Epidermal melanocyte (primary cell): ENCODE measurements at regions not wholly inside any gene's neighbourhood (a gene's known extent, or its start where the extent isn't known, plus 50 kb on each side); places are given as distances from the start of the nearest gene placed in this dataset.

Experiments
- DNase-seq: peaks from one replicate; pipeline ENCODE4 v3.0.0; 2011; ENCODE audit warnings: low spot score; ENCODE audit not compliant: insufficient read length

DNA sequence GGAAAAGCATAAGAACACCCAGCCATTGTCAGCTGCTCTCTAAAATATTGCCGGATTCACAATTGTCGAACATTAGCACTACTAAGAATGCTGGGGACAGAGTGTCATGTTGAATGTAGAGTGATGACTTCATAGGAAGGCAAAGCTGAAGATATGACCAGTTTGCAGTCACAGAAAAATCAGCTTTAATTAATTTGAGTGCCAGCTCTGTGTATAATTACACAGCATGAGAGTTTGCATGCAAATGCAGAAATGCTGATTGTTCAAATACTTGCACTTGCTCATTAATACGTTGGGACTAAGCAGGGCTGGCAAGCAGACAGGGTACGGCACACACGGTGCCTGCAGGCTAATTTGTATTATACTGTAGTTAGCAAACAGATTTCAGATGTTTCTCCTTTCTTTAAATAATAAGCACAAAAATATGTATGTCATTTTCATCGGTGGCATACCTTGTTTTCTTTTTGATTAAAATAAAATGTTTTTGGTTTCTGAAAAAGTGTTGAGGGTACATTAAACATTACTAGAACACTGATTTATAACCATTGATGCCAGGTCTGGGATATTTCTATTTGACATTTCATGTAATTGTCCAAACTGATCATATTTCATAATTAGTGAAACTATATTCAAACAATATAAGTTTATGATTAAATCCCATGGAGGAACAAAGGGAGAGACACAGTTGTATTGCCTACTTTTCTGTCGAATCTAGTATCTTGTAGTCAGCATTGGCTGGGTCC, 99.8 kb upstream of the ADGRL2 start:
- no peak for DNase-seq

DNA sequence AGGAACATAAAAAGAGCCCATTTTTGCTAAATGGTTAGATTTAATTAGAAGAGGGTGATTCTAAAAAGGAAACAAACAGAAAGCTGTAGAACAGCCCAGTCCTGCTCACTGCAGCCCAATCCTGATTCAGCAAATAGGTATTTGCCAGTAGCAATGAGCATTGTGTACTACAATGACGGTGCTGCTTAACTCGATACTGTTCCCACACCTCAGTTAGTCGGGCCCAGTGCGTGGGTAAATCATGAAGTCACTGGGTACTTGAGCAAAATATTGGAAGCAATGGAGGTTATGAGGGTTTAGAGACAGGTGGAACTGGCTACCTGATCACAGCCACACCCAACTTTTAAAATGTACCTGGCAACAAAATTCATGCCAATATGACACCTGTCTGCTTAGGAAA, 101.5 kb upstream of the ADGRL2 start:
- DNase-seq, result no peak

- DNase-seq, result no peak
Observed at GRCh38 chr1:81695741-81696140, 105.0 kb upstream of the ADGRL2 start.

- no peak for DNase-seq
Observed at GRCh38 chr1:81693316-81693715, 107.4 kb upstream of the ADGRL2 start.

GRCh38 chr1:81690676-81691453, 109.9 kb upstream of the ADGRL2 start:
- DNase-seq, result peak; percentile 22

- no peak for DNase-seq
Observed at GRCh38 chr1:81689531-81689941, 111.2 kb upstream of the ADGRL2 start.

DNA sequence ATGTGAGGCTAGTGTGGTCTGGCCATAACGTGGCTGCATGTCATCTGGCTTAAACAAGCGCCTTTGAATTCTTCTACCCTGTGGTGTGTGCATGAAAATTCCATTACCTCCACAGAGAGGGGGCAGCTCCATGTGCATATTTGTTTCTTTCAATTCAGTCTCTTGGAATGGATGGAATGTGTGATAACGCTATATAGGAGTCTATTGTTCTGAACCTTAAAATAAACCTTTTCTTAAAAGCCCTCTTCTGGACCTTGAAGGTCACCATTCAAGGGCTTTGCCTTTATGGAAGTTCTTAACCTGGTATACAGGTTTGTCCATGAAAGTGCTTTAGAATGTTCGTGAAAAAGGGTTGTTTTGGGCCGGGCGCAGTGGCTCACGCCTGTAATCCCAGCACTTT, 118.2 kb upstream of the ADGRL2 start:
- no peak for DNase-seq

DNA sequence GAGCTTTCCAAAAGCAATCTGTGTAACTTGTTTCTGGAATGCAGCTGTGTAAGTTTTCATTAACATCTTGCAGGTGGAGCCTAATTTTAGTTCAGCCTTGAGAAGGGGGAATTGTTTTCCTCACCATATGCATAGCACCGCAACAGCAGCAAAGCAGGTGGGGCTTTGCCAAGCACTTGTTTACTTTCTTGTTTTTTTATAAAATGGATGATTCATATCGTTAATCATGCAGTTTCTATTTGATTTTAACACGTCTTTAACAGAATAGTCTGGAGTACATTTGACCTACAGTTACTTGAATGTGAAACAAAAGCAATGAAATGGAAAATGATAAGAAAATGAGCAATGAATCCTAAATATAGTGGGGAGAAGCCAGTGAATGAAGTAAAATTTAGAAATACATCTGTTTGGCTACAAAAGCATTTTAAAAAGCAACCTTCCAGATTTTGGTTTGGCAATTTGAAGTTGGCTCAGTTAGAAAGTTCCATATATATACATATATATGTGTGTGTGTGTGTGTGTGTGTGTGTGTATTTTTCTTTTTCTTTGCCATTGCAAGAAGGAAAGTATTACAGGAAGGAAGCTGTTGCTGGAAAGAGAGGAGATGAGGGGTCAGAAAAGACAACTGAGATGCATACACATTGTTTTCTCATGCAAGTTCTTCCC, 119.0 kb upstream of the ADGRL2 start:
- DNase-seq, result no peak

DNA sequence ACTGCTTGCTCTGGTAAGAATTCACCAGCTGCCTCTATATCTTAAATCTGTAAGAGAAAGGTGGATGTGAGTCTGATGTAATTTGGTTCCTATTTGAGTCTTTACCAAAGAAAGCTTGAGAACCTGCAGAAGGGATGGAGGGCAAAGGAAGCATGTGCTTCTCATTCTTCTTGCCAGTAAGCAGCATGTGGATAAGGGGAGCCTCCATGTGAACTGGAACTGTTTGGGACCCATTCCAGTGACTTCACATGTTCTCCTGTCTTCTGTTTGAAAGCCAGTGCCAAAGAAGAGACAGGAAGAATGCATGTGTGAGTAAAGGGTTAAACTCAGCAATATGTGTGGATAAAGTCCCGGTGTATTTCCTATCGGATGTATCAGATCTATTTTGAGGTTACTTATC, 119.6 kb upstream of the ADGRL2 start:
- no peak for DNase-seq

DNA sequence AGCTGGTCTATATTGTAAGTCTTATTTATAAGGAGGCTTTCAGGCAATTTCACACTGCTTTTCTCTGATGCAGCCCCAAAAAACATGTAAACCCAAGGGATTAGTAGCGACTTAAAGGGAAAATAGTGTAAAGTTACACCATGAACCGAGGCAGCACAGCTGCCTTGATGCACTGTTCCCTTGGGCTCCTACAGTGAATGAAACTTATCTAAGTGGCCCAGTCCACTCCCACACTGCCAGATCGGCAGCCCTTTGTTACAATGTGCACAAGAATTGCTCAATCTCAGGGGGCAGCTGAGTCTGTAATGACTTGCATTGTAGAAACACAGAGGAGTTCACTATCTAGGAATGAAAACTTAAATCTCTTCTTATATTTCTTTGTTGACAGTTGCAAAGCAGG, 120.8 kb upstream of the ADGRL2 start:
- DNase-seq, result no peak

GRCh38 chr1:81678779-81679178, 122.0 kb upstream of the ADGRL2 start:
- DNase-seq, result no peak

DNA sequence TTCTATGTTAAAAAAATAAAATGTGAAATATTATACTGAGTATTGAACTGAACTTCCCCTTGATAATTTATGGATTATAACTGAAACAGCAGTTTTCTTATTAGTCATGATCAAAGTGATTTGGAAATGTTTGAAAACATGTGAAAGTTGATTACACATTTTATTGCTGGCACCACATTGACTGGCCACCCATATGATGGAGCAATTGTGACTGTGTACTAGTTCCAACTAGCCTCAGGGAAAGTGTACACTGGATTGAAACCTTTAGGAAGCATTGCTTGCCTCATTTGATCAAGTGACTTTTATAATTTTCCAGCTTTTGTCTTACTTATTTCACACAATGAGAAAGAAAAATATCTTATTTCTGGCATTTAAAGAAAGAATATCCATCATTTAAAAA, 128.0 kb upstream of the ADGRL2 start:
- DNase-seq, result no peak

DNA sequence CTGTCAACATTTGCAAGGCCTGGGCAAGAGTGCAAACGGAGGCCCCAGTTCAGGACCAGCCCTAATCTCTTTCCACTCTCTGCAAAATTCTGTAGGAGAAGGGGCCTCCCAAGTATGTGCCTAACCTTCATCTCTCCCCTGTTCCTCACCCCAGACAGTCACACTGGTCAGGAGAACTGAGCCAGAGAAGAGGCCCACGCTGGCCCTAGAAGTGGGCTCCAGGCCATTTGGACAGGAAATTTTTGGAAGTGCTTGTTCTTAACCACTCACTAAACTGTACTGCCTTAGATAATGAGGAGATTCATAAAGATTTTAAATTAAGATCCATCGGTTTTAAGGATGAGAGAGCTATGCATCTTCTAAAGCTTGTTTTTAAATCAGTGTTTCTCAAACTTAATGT, 129.7 kb upstream of the ADGRL2 start:
- no peak for DNase-seq

- DNase-seq, result no peak
Observed at GRCh38 chr1:81670286-81670685, 130.4 kb upstream of the ADGRL2 start.

GRCh38 chr1:81666586-81666985, 134.1 kb upstream of the ADGRL2 start:
- no peak for DNase-seq

- no peak for DNase-seq
Observed at GRCh38 chr1:81664341-81664740, 136.4 kb upstream of the ADGRL2 start.

DNA sequence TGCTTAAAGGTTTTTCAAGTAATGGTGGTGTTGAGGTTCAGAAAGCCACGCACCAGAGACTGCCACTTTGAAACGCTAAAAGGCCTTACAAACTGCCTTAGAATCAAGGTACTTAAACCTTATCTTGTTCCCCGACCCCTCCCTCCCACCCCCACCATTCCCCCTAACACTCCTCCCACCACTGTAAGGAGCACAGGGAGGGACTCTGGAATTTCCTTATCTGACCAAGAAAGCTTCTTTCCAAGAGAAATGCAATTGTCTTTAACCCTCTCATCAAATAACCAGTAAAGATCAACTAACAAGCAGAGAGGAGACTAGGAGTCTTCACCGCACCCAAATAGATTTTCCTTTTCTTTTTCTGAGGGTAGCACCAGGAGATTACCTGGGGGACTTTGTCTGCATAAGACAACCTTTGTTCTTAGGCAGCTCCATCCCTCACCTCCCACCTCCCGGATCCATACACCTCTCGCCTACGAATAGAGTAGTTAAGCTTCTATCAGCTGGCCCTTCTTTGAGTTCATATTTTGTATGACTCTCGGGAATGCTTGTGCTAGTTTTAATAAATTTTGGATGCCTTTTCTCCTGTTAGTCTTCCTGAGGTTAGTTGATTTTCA, 137.7 kb upstream of the ADGRL2 start:
- DNase-seq, result no peak

- DNase-seq, result no peak
Observed at GRCh38 chr1:81660286-81660685, 140.4 kb upstream of the ADGRL2 start.

DNA sequence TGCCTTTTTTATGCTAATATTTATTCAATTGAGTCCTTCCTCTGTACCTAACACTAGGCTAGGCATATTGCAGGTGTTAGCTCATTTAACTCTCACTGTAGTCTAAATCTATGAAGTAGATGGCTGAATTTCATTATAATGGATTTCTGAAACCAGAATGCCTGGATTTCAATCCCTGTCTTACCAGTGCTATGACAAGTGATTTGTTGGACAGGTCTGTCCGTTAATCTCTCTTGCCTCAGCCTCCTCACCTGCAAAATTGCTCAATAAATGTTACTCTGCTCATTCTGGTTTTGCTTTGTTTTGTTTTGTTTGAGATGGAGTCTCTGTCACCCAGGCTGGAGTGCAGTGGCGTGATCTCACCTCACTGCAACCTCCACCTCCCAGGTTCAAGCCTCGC, 146.1 kb upstream of the ADGRL2 start:
- no peak for DNase-seq

GRCh38 chr1:81654147-81654546, 146.6 kb upstream of the ADGRL2 start:
- no peak for DNase-seq

DNA sequence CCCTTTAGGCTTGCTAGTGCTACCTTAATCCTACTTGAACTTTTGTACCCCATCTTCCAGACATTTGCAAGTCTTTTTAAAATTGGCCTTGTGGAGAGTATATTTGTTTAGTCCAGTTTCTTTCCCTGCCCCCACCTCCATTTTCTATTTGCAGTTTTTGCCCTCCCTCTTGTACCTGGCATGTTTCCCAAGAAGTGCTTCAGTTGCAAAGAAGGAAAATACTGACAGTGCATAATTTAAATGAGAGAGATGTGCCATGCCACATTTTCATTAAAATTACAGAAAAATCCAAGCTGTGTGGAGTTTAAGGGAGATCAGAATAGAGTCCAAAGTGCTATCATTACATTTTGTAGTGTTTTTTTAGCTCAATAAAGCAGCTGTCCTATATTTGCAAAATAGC, 150.0 kb upstream of the ADGRL2 start:
- DNase-seq, result no peak

DNA sequence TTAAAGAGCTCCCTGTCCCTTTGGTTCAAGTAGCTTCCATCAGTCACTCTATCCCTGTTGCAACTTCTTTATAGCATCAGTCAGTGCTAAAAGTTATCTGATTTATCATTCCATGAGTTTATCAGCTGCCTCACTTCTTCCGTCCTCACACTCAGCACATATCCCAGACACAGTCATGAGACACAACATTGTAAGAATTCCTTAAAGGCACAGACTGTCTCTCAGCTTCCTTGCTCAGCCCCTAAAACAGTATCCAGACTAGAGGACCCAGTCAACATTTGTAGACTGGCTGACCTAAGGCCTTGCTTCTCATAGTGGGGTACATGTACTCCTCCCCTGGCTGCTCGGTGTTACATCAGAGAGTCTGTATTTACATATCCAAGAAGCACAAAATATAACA, 164.9 kb upstream of the ADGRL2 start:
- no peak for DNase-seq
